ENCODE measurements at regions not wholly inside any gene's neighbourhood (a gene's known extent, or its start where the extent isn't known, plus 50 kb on each side); places are given as distances from the start of the nearest gene placed in this dataset.

GRCh38 chr5:13378091-13378490, 566.4 kb downstream of the DNAH5 start:
- H3K9me2 ChIP-seq (replicated peaks; ENCODE audit: insufficient read depth), result no peaks in the 10 kb centered on the region
- H4K20me1 ChIP-seq (ENCODE audit: insufficient read depth, poor library complexity, severe bottlenecking), result no peaks in the 10 kb centered on the region
- TF ChIP-seq EZH2 (IDR thresholded peaks at IDR 0.05; ENCODE audit: borderline replicate concordance) (no peak), EZH2phosphoT487 (IDR thresholded peaks at IDR 0.05; ENCODE audit: low read depth, severe bottlenecking, unreplicated experiment) (no peak), CTCF (IDR thresholded peaks at IDR 0.05; ENCODE audit: poor library complexity) (no peak)
- H3K4me3 ChIP-seq, result no peak overlapping the region
- no peaks in the 10 kb centered on the region for H3K36me3 ChIP-seq (replicated peaks; ENCODE audit: insufficient read depth, low read depth)
- H3K4me1 ChIP-seq (ENCODE audit: insufficient read depth), result no peaks in the 10 kb centered on the region
- H3K79me2 ChIP-seq, result no peaks in the 10 kb centered on the region
- no peaks in the 10 kb centered on the region for H3K27me3 ChIP-seq
- H2AFZ ChIP-seq, result no peak overlapping the region
- no peaks in the 10 kb centered on the region for H3K9me3 ChIP-seq (ENCODE audit: low read depth)
- no peak overlapping the region for H3K27ac ChIP-seq
- no peak for DNase-seq (ENCODE audit: low spot score)
- 63% methylated on average over 4 of the region's 4 CpGs for WGBS (ENCODE audit: low lambda C conversion rate, missing lambda C conversion rate)
- H3K4me2 ChIP-seq, result no peak overlapping the region

- Histone ChIP-seq H3K36me3 (replicated peaks; ENCODE audit: insufficient read depth, low read depth) (no peaks in the 10 kb centered on the region), H3K9me3 (ENCODE audit: low read depth) (no peaks in the 10 kb centered on the region), H3K9me2 (replicated peaks; ENCODE audit: insufficient read depth) (no peaks in the 10 kb centered on the region), H3K4me2 (no peak overlapping the region), H3K4me1 (ENCODE audit: insufficient read depth) (no peaks in the 10 kb centered on the region), H3K27ac (no peak overlapping the region), H4K20me1 (ENCODE audit: insufficient read depth, poor library complexity, severe bottlenecking) (no peaks in the 10 kb centered on the region), H3K79me2 (no peaks in the 10 kb centered on the region), H3K4me3 (no peak overlapping the region), H3K27me3 (no peaks in the 10 kb centered on the region), H2AFZ (no peak overlapping the region)
- TF ChIP-seq EZH2 (IDR thresholded peaks at IDR 0.05; ENCODE audit: borderline replicate concordance), result no peak
- TF ChIP-seq EZH2phosphoT487 (IDR thresholded peaks at IDR 0.05; ENCODE audit: low read depth, severe bottlenecking, unreplicated experiment), result no peak
- TF ChIP-seq CTCF (IDR thresholded peaks at IDR 0.05; ENCODE audit: poor library complexity), result no peak
- no peak for DNase-seq (ENCODE audit: low spot score)
Measured at GRCh38 chr5:13359344-13359743, 585.1 kb downstream of the DNAH5 start.

- H3K4me1 ChIP-seq (ENCODE audit: insufficient read depth), result no peaks in the 10 kb centered on the region
- no peak overlapping the region for H2AFZ ChIP-seq
- no peaks in the 10 kb centered on the region for H3K27me3 ChIP-seq
- TF ChIP-seq CTCF (IDR thresholded peaks at IDR 0.05; ENCODE audit: poor library complexity) (no peak), EZH2 (IDR thresholded peaks at IDR 0.05; ENCODE audit: borderline replicate concordance) (no peak), EZH2phosphoT487 (IDR thresholded peaks at IDR 0.05; ENCODE audit: low read depth, severe bottlenecking, unreplicated experiment) (no peak)
- H3K36me3 ChIP-seq (replicated peaks; ENCODE audit: insufficient read depth, low read depth), result no peaks in the 10 kb centered on the region
- H3K4me2 ChIP-seq, result no peak overlapping the region
- H3K4me3 ChIP-seq, result no peak overlapping the region
- no peaks in the 10 kb centered on the region for H3K79me2 ChIP-seq
- no peaks in the 10 kb centered on the region for H3K9me2 ChIP-seq (replicated peaks; ENCODE audit: insufficient read depth)
- no peaks in the 10 kb centered on the region for H3K9me3 ChIP-seq (ENCODE audit: low read depth)
- H4K20me1 ChIP-seq (ENCODE audit: insufficient read depth, poor library complexity, severe bottlenecking), result no peaks in the 10 kb centered on the region
- H3K27ac ChIP-seq, result no peak overlapping the region
- no peak for DNase-seq (ENCODE audit: low spot score)
Measured at GRCh38 chr5:13358342-13358741, 586.1 kb downstream of the DNAH5 start.

GRCh38 chr5:13357929-13358328, 586.6 kb downstream of the DNAH5 start:
- no peak for DNase-seq (ENCODE audit: low spot score)
- H3K27ac ChIP-seq, result no peak overlapping the region
- no peaks in the 10 kb centered on the region for H4K20me1 ChIP-seq (ENCODE audit: insufficient read depth, poor library complexity, severe bottlenecking)
- H3K9me2 ChIP-seq (replicated peaks; ENCODE audit: insufficient read depth), result no peaks in the 10 kb centered on the region
- 0% methylated on average over 1 of the region's 1 CpG for WGBS (ENCODE audit: low lambda C conversion rate, missing lambda C conversion rate)
- no peaks in the 10 kb centered on the region for H3K79me2 ChIP-seq
- H3K36me3 ChIP-seq (replicated peaks; ENCODE audit: insufficient read depth, low read depth), result no peaks in the 10 kb centered on the region
- H3K9me3 ChIP-seq (ENCODE audit: low read depth), result no peaks in the 10 kb centered on the region
- no peak overlapping the region for H2AFZ ChIP-seq
- H3K4me2 ChIP-seq, result no peak overlapping the region
- TF ChIP-seq CTCF (IDR thresholded peaks at IDR 0.05; ENCODE audit: poor library complexity) (no peak), EZH2phosphoT487 (IDR thresholded peaks at IDR 0.05; ENCODE audit: low read depth, severe bottlenecking, unreplicated experiment) (no peak), EZH2 (IDR thresholded peaks at IDR 0.05; ENCODE audit: borderline replicate concordance) (no peak)
- H3K4me1 ChIP-seq (ENCODE audit: insufficient read depth), result no peaks in the 10 kb centered on the region
- no peaks in the 10 kb centered on the region for H3K27me3 ChIP-seq
- no peak overlapping the region for H3K4me3 ChIP-seq

All from hepatocyte (in vitro differentiated cells).